Heart right ventricle (tissue), 16 donors: ENCODE measurements at regions not wholly inside any gene's neighbourhood (a gene's known extent, or its start where the extent isn't known, plus 50 kb on each side); places are given as distances from the start of the nearest gene placed in this dataset.
A peak's percentile ranks its signal among the peaks of the same experiment; 100 is the strongest.

Experiments used
- ATAC-seq, 8 donors: fragments of 200-7000 bp; cut with Tn5 transposase; one replicate each; pipeline ENCODE4 v1.9.1; 2020; ENCODE audit warnings: mild to moderate bottlenecking in 8 of 8, moderate library complexity in 8 of 8, moderate number of reproducible peaks in 1 of 8
- DNase-seq, 2 donors: peaks; one replicate each; pipeline ENCODE4 v3.0.0-alpha.2; 2020
- H3K27ac ChIP-seq, 10 donors: fragments of 200-600 bp; sonication (generic) in 2 of 10; one replicate each; pipeline versions ENCODE4 v1.5.0 to v1.8.0; 2020 to 2022; ENCODE audit warnings: mild to moderate bottlenecking in 3 of 10
- H3K27me3 ChIP-seq, 7 donors: fragments of 200-600 bp; one replicate each; pipeline ENCODE4 v1.8.0; 2021 to 2022; ENCODE audit warnings: mild to moderate bottlenecking in 2 of 7
- H3K36me3 ChIP-seq, 9 donors: fragments of 200-600 bp; sonication (generic) in 1 of 9; one replicate each; pipeline versions ENCODE4 v1.5.0 to v1.8.0; 2020 to 2022; ENCODE audit warnings: mild to moderate bottlenecking in 2 of 9
- H3K4me1 ChIP-seq, 9 donors: fragments of 200-600 bp; sonication (generic) in 1 of 9; one replicate each; pipeline versions ENCODE4 v1.5.0 to v1.8.0; 2020 to 2022; ENCODE audit warnings: mild to moderate bottlenecking in 4 of 9
- H3K4me3 ChIP-seq, 10 donors: fragments of 200-600 bp; sonication (generic) in 2 of 10; one replicate each; pipeline versions ENCODE4 v1.5.0 to v1.8.0; 2020 to 2022; ENCODE audit warnings: mild to moderate bottlenecking in 7 of 10, moderate library complexity in 2 of 10
- H3K9me3 ChIP-seq, 11 donors: fragments of 200-600 bp in 10 of 11; sonication (generic) in 2 of 11; one replicate each; pipeline versions ENCODE4 v1.5.0 to v1.8.0; 2013 to 2022; ENCODE audit warnings: mild to moderate bottlenecking in 2 of 11, control low read depth in 1 of 11, moderate library complexity in 1 of 11
- WGBS, 2 donors: extraction: QIAGEN DNeasy Blood & Tissue Kit; methylation state at CpG; one replicate each; pipeline ENCODE4 v1.1.7; 2013; ENCODE audit warnings: inconsistent platforms in 1 of 2; 5-methylcytosine and 5-hydroxymethylcytosine counted together
- intact Hi-C, 10 donors: fragments of 100-400 bp; cut with DNase I; formaldehyde crosslinking; loops; one replicate each; pipeline versions ENCODE4 v1.11.1 to v1.14.2; 2022
- TF ChIP-seq, protein P1 (sequence below), 9 donors: fragments of 200-600 bp; sonication (generic) in 2 of 9; IDR thresholded peaks; one replicate each; pipeline versions ENCODE4 v1.5.0 to v1.8.0; 2021 to 2022; ENCODE audit warnings: antibody characterized with exemption in 9 of 9, mild to moderate bottlenecking in 5 of 9, moderate library complexity in 1 of 9
- donor health status: Arrhythmogenic right ventricular cardiomyopathy.
- donor health status: ischemic (EF 13 %, LVEDD 7.1; RV severe dilation, severe dysfunction).
- donor health status: healthy with polysubstance abuse.
- donor health status: DM: no; HTN: yes; CAD: no.
- donor health status: DM: no; HTN: no; CAD: no.
- donor health status: ischemic (EF 25% LVEDD 6.9; RV normal size, moderate dysfunction).
- donor health status: ischemic (EF 25% LVEDD 5.7; RV mildly dilated, moderate dysfunction).
- donor health status: healthy.
- donor health status: DM: yes; HTN: yes; CAD: no.
- donor health status: Ischemic cardiomyopathy.
- donor health status: ischemic (EF 35%, LVEDD 5.7; RV mildly dilated, moderate dysfunction).
- donor health status: nonischemic (EF 11% LVEDD 7.7; RV severe dilation, severe dysfunction).
- donor health status: DM: yes; HTN: yes; CAD: no.
- donor health status: PGD.
- donor health status: ischemic (EF 29% LVEDD 5.4; RV normal size, mild dysfunction).
- donor health status: nonischemic (EF 23%, LVEDD 6.1; RV moderate dilation, normal function).

DNA sequence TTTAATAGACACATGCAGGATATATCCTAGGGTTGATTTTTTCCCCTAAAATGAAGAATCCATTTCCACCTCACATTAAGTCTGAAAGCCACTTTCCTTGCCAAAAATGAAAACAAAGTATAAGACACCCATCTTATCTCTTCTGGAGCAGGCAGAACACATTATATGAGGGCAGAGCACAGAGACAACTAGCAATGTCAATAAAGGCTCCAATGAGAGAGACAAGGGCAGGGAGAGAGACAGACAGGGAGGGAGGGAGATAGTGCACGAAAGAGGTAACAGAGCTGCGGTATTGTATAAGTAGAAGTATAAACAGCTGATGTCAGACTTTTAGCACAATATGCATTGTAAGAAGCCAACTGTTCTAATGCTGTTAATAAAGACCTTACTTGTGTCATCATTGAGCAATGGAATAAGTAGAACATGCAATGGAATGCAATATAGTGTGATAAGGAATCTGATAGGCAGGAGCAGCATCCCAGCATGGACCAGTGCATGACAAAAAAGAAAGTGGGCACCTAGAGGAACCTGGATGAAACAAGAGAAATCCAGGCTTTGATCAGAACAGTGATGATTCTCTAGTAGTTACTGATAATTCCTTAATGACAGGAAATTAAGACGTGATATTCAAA lies 150.6 kb upstream of the TCF4 start:
- DNase-seq: no peak
- intact Hi-C loops: loop anchor here in 1 of 10 donors (10.0 kb wide), 1 partner anchor 234 kb away; no protein-coding TSS in a partner anchor
- H3K9me3 ChIP-seq: no peaks in the 10 kb centered on the region
- H3K27ac ChIP-seq: no peak overlapping the region
- no peak for ATAC-seq
- no peaks in the 10 kb centered on the region for H3K27me3 ChIP-seq
- H3K4me1 ChIP-seq: peaks cover 0 to 7% (median 0%) of the 10 kb centered on the region in 9 donors
- 79 to 82% methylated on average over 3 of the region's 3 CpGs for WGBS, 2 donors
- TF ChIP-seq, protein P1, sequence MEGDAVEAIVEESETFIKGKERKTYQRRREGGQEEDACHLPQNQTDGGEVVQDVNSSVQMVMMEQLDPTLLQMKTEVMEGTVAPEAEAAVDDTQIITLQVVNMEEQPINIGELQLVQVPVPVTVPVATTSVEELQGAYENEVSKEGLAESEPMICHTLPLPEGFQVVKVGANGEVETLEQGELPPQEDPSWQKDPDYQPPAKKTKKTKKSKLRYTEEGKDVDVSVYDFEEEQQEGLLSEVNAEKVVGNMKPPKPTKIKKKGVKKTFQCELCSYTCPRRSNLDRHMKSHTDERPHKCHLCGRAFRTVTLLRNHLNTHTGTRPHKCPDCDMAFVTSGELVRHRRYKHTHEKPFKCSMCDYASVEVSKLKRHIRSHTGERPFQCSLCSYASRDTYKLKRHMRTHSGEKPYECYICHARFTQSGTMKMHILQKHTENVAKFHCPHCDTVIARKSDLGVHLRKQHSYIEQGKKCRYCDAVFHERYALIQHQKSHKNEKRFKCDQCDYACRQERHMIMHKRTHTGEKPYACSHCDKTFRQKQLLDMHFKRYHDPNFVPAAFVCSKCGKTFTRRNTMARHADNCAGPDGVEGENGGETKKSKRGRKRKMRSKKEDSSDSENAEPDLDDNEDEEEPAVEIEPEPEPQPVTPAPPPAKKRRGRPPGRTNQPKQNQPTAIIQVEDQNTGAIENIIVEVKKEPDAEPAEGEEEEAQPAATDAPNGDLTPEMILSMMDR (IDR thresholded peaks at IDR 0.05): no peak
- H3K36me3 ChIP-seq: no peaks in the 10 kb centered on the region
- H3K4me3 ChIP-seq: no peak overlapping the region

DNA sequence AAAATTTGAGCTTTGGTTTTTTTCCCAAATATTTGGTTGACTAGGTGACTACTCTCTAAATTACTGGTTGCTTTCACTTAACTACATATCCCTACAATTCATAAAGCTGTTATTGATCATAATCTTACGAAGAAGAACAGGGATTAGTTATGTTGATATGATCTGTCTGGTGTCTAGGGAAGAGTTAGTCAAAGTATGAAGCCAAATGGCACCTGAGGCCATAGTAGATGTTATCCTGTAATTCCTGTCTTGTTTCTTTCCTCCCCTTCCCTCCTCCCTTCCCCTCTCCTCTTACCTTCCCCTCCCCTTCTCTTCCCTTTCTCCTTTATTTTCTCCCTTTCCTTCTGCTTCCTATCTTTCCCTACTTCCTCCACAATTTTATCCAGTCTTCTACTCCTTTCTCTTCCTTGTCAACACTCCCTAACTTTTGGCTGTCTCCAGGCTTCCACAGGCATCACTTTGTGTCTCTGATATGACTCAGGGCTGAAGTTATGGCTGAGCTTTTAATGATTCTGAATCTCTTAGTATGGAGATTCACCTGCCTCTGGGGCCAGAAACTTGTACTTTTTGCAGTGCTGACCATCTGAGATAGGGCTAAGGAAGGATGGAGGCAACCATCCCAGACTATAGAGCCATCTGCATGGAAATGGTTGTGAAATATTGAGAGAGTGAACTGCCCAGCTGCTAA lies 149.9 kb upstream of the TCF4 start:
- H3K27ac ChIP-seq: no peak overlapping the region
- no peaks in the 10 kb centered on the region for H3K36me3 ChIP-seq
- no peaks in the 10 kb centered on the region for H3K9me3 ChIP-seq
- TF ChIP-seq, protein P1 (IDR thresholded peaks at IDR 0.05): no peak
- WGBS, 2 donors: 90 to 94% methylated on average over 1 of the region's 1 CpG
- no peaks in the 10 kb centered on the region for H3K27me3 ChIP-seq
- peaks cover 0 to 7% (median 4%) of the 10 kb centered on the region in 9 donors for H3K4me1 ChIP-seq
- ATAC-seq (no peak), DNase-seq (no peak)
- intact Hi-C loops: loop anchor here in 1 of 10 donors (10.0 kb wide), 1 partner anchor 233 kb away; no protein-coding TSS in a partner anchor
- H3K4me3 ChIP-seq: no peak overlapping the region

DNA sequence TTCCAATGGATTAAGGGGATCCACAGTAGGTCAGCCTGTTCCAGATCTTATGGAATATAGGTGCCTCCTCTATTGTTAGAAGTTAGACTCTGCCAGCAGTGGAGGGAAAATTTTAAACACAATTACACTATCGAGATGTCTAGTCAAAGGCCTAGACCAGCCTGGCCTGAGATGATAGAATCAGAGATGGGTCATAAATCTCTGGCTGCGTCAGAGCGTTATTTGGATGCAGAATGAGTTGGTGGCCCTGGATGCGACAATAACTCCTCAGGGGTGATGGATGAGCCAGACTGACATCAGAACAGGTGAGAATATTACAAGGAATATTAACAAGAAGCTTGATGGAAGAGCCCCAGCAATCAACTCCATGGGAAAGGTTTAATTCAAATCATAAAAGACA lies 149.3 kb upstream of the TCF4 start:
- Histone ChIP-seq H3K27me3 (no peaks in the 10 kb centered on the region), H3K4me1 (peaks cover 0 to 13% (median 10%) of the 10 kb centered on the region in 9 donors), H3K4me3 (no peak overlapping the region), H3K36me3 (no peaks in the 10 kb centered on the region), H3K27ac (no peak overlapping the region), H3K9me3 (no peaks in the 10 kb centered on the region)
- no peak for ATAC-seq
- WGBS, 2 donors: 97 to 99% methylated on average over 4 of the region's 4 CpGs
- DNase-seq: no peak
- intact Hi-C loops: loop anchor here in 1 of 10 donors (10.0 kb wide), 1 partner anchor 232 kb away; no protein-coding TSS in a partner anchor
- TF ChIP-seq, protein P1 (IDR thresholded peaks at IDR 0.05): no peak

DNA sequence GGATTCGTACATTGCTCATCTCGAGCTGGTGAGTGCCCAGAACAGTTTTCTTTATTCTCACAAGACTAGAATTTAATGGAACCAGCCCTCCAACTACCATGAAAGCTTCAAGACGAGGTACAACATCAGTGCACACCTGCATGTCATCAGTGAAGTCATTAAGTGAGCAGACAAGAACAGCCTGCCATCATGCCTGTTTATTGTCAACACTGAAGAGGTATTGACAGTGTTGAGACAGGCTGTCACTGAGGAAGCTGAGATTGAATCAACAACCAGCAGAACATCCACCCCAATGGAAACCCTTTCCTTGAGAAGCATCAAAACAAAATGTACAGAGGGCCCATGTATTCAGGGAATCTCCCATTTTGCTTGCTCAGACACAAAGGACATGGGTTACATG lies 148.0 kb upstream of the TCF4 start:
- ATAC-seq (no peak), DNase-seq (no peak)
- Histone ChIP-seq H3K9me3 (no peaks in the 10 kb centered on the region), H3K27me3 (no peaks in the 10 kb centered on the region), H3K4me3 (no peak overlapping the region), H3K4me1 (peaks cover 0 to 21% (median 17%) of the 10 kb centered on the region in 9 donors), H3K36me3 (no peaks in the 10 kb centered on the region), H3K27ac (peak overlapping the region in 2 of 10 donors; percentile 18 to 58)
- 76 to 86% methylated on average over 3 of the region's 3 CpGs for WGBS, 2 donors
- TF ChIP-seq, protein P1 (IDR thresholded peaks at IDR 0.05): no peak
- intact Hi-C loops: loop anchor here in 2 of 10 donors (2.0 to 10.0 kb wide), 2 partner anchors 41 to 231 kb away; no protein-coding TSS in a partner anchor
